Activated gamma-delta T cell treated with Interleukin-2 at 50 U/mL for 16 hours (primary cell): ENCODE measurements at regions not wholly inside any gene's neighbourhood (a gene's known extent, or its start where the extent isn't known, plus 50 kb on each side); places are given as distances from the start of the nearest gene placed in this dataset.
"Not testable (repeated sequence)": the region's sequence is repeated elsewhere in the genome, so short reads cannot be mapped to it uniquely, and the experiment has no call there.

Experiments used
- DNase-seq: peaks from one replicate; pipeline ENCODE4 v3.0.0-alpha.2; 2020

DNA sequence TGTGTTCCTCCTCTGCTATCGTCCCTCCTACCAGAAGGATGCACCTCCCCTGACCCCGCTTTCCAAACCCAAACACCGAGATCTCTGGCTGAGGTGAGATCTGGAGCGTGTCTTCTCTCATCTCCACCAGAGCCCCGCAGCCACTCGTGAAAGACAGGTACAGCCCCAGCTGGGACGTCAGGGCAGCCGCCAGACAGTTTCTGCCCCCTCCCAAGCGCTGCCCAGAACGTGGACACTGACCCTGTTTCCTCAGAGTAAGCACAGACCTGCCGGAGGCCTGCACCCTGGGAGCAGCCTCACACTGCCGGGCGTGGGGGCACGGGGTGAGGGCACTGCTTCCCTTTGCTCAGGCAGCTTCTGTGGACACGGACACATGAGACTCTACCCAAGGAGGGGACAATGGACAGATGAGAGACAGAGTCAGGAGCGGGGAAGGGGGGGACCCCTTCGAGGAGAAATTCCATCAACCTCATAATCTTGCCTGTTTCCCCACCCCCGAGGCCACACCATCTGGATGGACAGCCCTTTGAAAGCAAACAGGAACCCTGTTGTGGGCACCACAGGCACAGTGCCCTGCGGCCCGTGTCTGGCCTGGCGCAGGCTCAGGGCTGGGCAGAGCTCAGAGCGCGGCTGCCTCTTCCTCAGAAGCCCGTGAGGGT is 210.6 kb downstream of the DLL1 start:
- no peak for DNase-seq

DNA sequence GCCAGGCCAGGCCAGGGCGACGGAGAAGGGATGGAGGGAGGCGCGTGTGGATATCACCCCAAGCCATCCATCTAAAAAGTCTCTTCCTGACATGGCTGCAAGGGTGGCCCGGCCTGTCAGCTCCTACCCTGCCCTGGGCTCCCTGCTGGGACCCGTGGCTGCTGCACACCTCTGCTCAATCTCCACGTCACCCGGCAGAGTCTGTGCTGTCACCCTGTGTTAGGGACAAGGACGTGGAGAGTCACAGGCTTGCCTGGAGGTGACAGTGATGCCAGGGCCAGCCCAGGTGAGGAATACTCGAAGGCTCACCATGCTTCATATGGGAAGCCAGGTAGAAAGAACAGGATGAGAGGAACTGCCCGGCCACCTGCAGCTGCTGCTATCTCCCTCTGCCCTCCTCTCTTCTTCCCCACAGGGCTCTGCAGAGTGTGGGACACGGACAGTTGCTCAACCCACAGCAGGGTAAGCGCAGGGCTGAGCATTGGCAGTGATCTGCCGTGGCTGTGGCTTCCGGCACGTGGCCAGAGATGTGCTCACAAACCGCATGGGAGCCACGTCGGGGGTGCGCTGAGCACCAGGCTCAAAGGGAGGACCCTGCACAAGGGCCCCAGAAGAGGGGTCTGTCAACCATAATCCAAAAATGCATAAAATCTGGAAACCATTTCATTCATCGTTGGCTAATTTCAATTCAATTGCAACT is 214.3 kb downstream of the DLL1 start:
- no peak for DNase-seq

DNA sequence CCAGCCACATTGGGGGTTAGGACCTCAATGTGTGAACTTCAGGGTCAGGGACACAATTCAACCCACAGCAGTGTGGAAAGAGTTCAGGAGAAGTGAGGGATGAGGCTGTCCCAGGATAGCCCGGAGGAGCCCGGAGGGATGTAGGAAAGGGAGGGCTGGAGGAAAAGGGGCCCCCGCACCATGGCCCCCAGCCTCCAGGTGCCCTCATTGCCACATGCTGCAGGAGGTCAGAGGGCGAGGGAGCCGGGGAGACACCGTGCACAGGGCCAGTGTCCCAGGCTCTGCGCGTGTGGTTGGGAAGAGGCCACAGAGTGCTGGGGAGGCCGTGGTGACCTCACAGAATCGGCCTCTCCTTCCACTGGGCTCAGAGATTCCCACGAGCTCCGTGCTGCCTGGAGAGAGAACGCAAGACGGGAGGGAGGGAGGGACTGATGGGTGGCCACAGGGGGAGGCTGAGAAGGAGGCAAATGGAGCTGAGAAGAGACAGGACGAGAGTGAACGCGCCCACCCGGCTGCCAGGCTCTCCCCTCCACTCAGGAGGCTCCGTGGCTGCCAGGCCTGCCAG is 215.1 kb downstream of the DLL1 start:
- no peak for DNase-seq

DNA sequence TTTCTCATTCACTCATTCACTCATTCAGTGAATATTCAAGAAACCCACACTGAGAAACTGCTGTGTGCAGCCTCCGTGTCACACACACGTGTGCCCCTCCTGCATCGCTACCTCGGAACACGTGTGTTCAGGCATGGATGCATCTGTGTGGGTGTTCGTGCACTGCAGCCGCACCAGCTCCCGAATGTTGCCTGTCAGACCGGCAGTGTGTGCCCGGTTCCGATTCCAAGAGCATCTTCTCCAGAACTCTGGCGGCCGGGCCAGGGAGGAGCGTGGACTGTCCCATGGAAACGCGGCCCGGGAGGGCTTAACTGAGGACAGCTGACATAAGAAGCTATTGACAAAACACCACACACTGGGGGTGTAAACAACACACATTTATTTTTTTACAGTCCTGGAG is 216.0 kb downstream of the DLL1 start:
- no peak for DNase-seq

DNA sequence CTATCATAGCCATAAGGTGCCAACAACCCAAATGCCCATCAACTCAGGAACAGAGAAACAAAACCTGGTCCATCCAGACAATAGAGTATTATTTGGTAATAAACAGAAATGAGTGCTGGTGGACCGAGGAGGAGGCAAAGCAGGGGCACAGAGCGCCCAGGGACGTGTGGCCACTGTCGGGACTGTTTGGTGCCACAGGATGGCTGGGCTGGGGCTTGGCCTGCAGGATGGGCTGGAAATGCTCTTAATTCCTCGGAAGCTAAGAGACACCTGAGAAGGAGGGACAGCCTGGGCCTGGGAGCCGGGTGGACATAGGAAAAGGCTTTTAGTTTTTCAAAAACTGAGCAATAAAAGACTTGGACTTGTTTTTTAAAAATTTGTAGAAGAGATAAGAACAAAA is 216.4 kb downstream of the DLL1 start:
- peak; percentile 0 for DNase-seq

DNA sequence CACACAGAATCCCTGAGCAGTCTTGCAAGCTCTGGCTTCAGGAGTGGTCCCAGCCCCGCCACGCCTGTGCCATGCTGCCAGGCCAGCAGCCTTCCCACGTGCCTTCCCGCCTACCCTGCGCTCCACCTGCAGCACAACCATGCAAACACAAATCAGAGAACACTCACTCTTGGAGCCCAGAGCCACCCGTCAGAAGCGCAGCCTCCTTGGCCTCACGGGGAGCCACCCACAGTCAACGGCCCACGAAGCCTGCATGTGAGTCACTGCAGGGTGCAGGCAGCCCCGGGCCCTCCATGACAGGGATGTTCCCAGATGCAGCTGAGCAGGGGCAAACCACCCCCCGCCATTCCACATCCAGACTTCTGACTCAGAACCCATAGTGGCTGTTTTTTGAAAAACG is 217.0 kb downstream of the DLL1 start:
- no peak for DNase-seq

DNA sequence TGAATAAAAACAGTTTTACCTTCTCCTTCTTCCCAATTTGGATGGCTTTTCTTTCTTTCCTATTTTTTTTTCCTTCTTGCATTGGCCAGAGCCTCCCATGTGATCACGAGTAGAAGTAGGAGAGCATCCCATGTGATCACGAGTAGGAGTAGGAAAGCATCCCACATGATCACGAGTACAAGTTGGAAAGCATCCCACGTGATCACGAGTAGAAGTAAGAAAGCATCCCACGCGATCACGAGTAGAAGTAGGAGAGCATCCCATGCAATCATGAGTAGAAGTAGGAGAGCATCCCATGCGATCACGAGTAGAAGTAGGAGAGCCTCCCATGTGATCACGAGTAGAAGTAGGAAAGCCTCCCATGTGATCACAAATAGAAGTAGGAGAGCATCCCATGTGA is 218.6 kb downstream of the DLL1 start:
- DNase-seq = no peak

DNA sequence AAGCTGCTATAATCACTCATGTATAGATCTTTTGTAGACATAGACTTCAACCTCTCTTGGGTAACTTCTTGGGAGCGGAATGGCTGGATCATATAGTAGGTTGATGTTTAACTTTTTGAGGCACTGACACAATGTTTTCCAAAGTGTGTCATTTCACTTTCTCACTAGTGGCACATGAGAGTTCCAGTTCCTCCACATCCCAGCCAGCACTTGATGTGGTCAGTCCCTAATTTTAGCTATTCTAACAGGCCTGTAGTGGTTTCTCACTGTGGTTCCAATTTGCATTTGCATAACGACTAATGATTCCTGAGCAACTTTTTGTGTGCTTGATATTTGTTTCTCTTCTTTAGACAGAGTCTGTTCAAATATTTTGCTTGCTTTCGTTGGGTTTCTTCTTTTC is 221.3 kb downstream of the DLL1 start:
- no peak for DNase-seq

DNA sequence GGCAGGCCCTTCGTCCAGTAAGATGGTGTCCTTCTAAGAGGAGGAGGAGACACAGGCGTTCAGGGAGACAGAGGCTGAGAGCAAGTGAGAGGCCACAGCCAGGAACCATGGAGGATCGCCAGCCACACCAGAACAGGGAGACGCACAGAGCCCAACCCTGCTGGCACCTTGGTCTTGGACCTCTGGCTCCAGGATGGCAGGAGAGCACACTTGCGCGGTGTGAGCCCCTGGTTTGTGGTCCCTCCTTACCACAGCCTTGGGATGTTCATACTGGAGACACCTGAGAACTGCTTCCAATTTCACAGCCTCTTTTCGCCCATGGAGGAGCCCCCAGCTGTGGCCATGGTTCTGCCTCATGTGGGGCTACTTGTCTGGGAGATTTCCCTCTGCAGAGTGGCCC is 222.4 kb downstream of the DLL1 start:
- no peak for DNase-seq

DNA sequence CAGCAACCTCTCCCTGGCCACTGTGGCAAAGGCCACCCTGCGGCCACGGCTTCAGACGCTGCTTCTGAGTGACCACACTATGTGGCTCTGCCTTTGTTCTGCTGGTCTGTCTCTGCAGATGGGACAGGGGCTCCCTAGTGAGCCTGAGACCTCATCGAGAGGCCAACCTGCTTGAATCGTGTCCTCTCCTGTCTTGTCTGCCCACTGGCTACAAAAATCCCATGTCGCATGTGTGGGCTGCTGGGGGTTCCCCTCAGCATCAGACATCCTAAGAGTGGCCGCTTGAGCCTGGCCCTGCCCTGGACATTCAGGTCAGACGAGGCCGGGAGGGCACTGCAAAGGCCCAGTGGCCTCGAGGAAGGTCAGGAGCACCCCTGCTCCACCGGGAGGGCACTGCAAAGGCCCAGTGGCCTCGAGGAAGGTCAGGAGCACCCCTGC is 222.9 kb downstream of the DLL1 start:
- DNase-seq = no peak

DNA sequence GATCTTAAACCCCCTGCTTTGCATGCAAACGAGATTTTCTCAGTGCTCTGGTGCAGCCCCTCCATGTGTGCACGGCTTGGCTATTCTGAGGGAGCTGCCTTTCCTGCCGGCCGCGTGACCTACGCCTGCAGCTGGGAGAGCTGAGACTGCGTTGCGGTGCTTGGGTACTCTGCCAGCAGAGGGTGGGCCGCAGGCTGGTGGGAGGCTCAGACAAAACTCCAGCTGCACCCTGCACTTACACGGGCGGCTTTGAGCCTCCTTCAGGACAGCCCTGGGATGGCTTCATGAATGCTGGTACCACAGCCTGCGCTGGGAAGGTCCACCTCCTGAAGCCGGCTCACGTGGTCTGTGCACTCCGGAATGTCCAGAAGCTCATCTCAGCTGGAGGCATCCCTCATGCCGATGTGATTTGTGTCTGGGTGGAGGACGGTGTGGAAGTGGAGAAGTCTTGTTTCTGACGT is 223.7 kb downstream of the DLL1 start:
- no peak for DNase-seq

DNA sequence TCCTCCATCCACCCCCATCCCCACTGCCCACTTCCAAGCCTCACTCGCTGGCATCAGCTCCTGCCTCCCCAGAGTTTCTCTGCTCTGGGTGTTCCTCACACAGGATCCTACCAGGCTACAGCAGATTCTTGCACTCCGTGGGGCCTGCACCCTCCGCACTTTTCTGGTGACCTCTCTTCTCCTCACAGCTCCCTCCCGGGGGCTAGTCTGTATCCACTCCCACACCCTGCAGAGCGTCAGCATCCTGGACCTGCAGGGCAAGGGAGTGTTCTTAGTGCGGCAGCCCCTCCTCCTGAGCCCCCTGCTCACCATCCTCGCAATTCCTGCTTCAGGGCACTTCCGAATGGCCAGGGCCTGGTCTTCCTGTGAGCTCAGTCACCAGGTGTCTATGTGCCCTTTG is 224.2 kb downstream of the DLL1 start:
- no peak for DNase-seq

DNA sequence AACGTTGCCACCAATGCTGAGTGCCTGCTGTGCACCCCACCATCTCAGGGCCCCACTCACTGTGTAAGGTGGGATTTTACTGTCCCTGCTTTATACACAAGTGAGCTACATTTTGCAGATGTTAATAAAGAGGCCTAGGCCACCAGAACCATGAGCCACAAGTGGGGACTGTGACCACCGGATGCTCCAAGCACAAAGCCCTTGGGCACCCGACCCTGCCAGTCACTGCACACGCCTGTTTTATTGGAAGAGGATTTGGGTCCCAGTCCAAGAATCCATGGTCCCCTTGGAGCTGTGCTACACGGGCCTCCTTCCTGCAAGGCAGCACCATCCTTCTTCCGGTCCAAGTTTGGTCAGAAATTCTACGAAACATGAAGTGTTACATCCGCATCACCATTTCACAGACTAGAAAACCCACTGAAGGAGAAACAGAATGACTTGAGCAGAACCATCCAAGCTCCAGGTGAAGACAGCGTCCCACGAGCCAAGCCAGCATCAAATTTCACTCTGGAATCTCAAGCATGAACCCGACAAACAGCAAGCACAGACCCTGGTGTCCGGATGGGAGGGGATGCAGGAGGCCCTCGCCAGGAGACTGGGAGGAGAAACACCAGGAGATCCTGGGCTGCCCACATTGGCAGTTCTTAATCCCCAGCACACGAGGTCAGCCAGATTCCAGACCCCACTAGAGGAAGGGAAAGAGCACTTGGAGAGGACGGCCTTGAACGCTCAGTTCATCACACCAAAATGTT is 226.9 kb downstream of the DLL1 start:
- no peak for DNase-seq

DNA sequence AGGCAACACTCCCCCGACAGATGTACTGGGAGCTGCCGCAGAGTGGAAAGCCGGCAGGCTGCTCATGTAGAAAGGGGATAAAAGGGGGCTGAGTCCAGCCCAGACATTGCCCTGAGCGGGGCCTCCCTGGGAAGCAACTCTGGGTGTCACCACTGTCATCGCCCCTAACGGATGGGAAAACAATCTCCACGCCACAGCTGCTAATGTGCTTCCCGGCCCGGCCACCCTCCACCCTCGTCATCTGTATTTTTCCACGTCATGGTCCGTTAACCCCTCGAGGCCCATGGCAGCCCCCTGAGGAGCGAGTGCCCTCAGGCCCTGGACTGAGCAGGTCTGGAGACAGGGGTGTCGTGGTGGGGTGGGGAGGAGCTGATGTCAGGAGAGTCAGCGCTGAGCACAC is 227.4 kb downstream of the DLL1 start:
- DNase-seq = no peak

DNA sequence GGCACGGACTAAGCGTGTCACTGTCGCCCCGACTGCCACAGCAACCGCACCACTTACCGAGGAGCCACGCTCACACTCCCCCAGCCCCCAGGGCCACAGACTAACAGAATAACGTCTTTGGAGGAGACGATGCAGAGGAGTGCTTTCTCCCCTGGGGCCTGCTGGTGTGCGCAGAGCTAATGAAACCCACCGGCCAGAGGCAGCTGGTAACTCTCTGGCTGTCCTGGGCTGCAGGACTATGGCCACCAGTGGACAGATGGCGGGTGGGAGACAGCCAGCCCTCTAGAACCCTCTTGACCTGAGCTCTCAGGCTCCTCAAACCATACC is 228.0 kb downstream of the DLL1 start:
- DNase-seq = peak; percentile 1

DNA sequence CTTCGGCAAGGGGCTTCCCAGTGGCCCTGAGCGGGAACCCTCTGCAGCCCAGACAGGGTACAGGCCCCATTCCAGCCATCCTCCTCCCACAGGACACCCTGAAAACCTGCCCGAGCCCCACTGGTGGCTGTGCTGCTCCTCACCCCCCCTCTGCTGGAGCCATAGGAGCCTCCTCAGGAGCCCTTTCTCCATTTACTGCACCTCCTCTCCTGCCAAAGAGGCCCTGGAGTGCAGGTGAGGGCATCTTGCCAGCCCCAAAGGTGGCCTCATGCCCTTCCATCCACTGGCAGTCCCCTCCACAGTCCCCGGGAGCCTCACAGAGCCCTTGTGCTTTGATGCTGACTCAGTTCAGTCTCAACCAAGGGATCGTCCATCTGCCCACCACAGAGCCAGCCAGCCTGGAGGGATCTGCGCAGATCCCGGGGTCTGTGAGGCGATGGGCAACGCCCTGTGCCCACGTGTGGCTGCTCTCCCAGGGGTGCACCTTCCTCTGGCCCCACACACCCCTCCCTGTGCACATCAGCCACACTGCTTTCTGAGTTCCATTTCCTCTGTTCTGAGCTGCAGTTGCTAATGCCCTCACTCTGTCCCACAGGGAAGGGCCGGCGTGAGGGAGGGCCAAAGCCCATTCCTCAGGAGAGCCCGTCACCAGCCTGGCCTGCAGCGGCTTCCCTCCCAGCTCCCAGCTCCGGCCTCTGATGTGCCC is 228.5 kb downstream of the DLL1 start:
- no peak for DNase-seq

DNA sequence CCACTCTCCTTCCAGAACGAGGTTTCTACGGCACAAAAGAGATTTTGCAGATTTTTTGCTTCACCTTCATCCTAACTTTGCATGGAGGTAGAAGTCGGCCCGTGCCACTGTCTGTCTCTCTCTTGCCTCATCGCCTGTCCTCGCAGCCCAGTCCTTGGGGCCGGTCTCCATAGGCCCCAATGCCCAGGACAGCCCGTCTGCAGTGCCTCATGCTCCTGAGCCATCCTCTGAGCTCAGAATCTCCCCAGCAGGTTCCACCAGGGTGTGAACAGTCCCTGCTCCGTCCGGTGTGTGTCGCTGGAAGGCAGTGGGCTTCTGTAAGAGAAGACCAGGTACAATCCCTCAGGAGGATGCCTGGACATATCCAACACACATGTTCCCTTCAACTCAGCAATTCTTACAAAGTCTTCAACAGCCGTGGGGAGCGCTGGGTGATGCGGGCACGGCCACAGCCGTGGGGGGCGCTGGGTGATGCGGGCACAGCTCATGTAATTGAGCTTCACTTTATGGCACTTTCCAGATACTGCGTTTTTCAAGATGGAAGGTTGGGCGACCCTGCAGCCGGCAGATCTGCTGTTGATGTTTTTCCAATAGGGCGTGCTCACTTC is 231.9 kb downstream of the DLL1 start:
- no peak for DNase-seq

DNA sequence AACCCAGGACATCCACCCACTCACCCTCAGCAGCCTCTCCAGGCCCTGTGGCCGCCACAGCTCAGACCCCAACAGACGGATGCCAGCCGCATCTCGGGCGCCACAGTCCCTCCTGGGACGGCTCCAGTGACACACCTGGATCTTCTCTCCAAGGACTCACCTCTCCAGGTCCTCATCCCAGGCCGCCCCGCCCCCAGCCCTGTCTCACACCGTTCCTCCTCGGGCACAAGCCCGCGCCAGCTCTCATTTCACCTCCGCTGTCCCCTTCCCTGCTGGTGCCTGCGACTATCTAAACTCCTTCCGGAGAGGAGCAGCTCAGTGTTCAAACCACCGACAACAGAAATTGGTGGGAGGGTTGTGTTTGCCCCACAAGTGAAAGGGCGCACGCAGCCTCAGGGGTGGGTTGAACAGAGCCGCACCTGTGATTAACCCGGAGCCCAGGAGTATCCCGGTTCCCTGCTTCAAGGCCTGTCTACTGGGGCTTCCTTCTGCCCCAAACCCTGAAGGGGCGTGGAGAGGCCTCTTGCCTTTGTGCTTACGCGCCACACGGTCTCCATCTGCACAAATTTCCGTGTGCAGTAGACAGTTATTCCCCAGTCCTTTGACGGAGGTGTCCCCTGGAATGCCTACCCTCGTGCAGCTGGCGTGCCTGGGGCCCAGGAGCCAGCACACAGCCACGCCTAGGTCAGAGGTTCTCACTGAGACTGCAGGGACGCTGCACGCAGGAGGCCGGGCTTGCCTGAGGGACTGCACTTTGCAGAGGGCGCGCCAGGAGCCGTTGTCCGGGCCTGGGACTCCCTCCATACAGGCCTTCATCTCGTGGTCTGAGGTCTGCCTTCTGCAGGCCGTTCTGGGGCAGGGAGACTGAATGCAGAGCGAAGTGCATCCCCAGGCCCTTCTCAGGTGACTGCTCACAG is 232.7 kb downstream of the DLL1 start:
- no peak for DNase-seq

DNA sequence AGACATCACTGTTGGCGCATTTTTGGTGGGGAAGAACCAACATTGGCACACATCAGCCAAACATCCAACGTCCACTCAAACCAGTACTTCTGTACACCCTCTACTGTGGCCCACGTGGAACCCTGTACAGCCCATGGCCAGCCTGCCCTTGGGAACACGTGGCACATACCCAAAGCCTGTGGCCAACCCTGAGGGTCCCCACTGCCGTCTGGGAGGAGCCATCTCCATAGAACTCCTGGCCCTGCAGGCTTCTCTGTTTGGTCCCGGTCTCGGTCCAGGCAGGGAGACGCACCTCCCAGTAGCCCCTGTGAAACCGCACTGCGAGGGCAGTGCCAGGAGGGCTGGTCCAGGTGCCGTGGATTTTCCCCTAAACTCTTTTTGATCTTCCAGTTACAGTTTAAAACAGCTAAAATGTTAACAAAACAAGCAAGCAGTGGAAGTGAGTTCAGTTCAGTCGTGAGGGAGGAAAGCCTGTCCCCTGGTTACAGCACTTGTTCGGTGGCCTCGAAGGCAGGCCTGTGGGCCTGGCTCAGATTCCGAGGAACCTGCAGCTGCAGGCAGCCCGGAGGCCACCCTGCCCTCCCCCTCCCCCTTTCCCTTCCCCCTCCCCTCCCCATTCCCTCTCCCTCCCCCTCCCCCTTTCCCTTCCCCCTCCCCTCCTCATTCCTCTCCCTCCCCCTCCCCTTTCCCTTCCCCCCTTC is 233.7 kb downstream of the DLL1 start:
- DNase-seq = no peak

DNA sequence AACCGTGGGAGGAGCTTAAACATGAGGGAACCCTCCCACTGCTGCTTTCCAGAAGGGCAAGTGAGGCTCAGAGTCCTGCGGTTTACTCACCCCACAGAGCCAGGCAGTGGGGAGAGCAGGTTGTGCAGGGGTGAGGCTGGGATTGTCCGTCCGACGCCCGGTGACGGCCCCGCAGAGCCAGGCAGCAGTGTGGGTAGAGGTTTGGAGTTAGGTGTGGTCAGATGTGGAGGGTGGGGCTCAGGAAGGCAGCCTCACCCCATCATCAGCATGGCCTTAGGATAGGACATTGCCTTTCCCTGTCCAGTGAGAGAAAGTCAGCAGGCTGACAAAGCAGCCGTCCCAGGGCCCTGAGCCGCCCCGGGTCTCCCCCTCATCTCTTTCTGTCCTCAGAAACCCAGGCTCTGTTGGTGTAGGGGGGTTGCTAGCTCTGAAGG is 234.6 kb downstream of the DLL1 start:
- no peak for DNase-seq

DNA sequence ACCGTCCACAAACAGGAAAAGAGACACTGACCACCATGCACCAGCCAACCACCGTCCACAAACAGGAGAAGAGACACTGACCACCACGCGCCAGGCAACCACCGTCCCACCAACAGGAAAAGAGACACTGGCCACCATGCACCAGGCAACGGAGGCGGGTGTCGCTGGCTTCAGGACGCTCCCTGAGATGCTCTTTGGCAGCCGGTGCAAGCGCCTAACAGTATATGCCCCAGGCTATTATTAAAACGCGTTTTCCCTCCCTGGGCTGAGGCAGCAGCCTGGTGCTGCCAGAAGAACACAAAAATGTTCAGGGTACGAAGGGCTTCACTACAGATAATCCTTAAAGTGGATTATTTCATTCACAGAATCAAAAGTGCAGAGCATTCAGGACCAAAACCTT is 235.1 kb downstream of the DLL1 start:
- DNase-seq = not testable (repeated sequence)
